ENCODE measurements at regions not wholly inside any gene's neighbourhood (a gene's known extent, or its start where the extent isn't known, plus 50 kb on each side); places are given as distances from the start of the nearest gene placed in this dataset.

GRCh38 chr2:224312741-224313140 is 89.2 kb downstream of the FAM124B start:
- Histone ChIP-seq H3K9me3 (no peaks in the 10 kb centered on the region), H3K27ac (no peak overlapping the region), H3K36me3 (no peaks in the 10 kb centered on the region), H3K27me3 (no peaks in the 10 kb centered on the region), H3K4me1 (no peaks in the 10 kb centered on the region), H3K4me3 (no peak overlapping the region)
- TF ChIP-seq EP300 (IDR thresholded peaks at IDR 0.05) (no peak), CTCF (IDR thresholded peaks at IDR 0.05) (no peak), POLR2AphosphoS5 (IDR thresholded peaks at IDR 0.05) (no peak), POLR2A (IDR thresholded peaks at IDR 0.05) (no peak)
- WGBS, 2 donors (ENCODE audit: low coverage in 1 of 2), result 74% methylated on average over 3 of the region's 3 CpGs; no CpG with 5 or more reads in 1 of the 2 donors
- ATAC-seq, result no peak

GRCh38 chr2:224310943-224311625 is 90.8 kb downstream of the FAM124B start:
- TF ChIP-seq POLR2A (IDR thresholded peaks at IDR 0.05), result no peak
- Histone ChIP-seq H3K9me3 (no peaks in the 10 kb centered on the region), H3K27me3 (no peaks in the 10 kb centered on the region), H3K4me3 (no peak overlapping the region), H3K27ac (no peak overlapping the region), H3K36me3 (no peaks in the 10 kb centered on the region), H3K4me1 (no peaks in the 10 kb centered on the region)
- WGBS, 2 donors (ENCODE audit: low coverage in 1 of 2), result 75 to 76% methylated on average over 7 to 8 of the region's 8 CpGs
- ATAC-seq, result no peak

GRCh38 chr2:224309176-224309575 is 92.7 kb downstream of the FAM124B start:
- Histone ChIP-seq H3K4me3 (no peak overlapping the region), H3K27me3 (no peaks in the 10 kb centered on the region), H3K4me1 (no peaks in the 10 kb centered on the region), H3K27ac (no peak overlapping the region), H3K9me3 (no peaks in the 10 kb centered on the region), H3K36me3 (no peaks in the 10 kb centered on the region)
- TF ChIP-seq POLR2A (IDR thresholded peaks at IDR 0.05) (no peak), POLR2AphosphoS5 (IDR thresholded peaks at IDR 0.05) (no peak), EP300 (IDR thresholded peaks at IDR 0.05) (no peak), CTCF (IDR thresholded peaks at IDR 0.05) (no peak)
- ATAC-seq, result no peak
- 67 to 81% methylated on average over 4 of the region's 4 CpGs for WGBS, 2 donors (ENCODE audit: low coverage in 1 of 2)

GRCh38 chr2:224308272-224308911 is 93.5 kb downstream of the FAM124B start:
- H3K9me3 ChIP-seq, result no peaks in the 10 kb centered on the region
- no peaks in the 10 kb centered on the region for H3K27me3 ChIP-seq
- ATAC-seq, result no peak
- no peak overlapping the region for H3K27ac ChIP-seq
- H3K36me3 ChIP-seq, result no peaks in the 10 kb centered on the region
- TF ChIP-seq CTCF (IDR thresholded peaks at IDR 0.05), result no peak
- TF ChIP-seq POLR2A (IDR thresholded peaks at IDR 0.05), result no peak
- no peak for TF ChIP-seq POLR2AphosphoS5 (IDR thresholded peaks at IDR 0.05)
- TF ChIP-seq EP300 (IDR thresholded peaks at IDR 0.05), result no peak
- H3K4me1 ChIP-seq, result no peaks in the 10 kb centered on the region
- no peak overlapping the region for H3K4me3 ChIP-seq
- 21 to 46% methylated on average over 2 of the region's 2 CpGs for WGBS, 2 donors (ENCODE audit: low coverage in 1 of 2)

- WGBS, 2 donors (ENCODE audit: low coverage in 1 of 2), result 78 to 85% methylated on average over 7 to 8 of the region's 8 CpGs
- ATAC-seq, result no peak
- TF ChIP-seq POLR2A (IDR thresholded peaks at IDR 0.05) (no peak), EP300 (IDR thresholded peaks at IDR 0.05) (no peak), POLR2AphosphoS5 (IDR thresholded peaks at IDR 0.05) (no peak)
- H3K27ac ChIP-seq, result no peak overlapping the region
- H3K9me3 ChIP-seq, result no peaks in the 10 kb centered on the region
- H3K27me3 ChIP-seq, result no peaks in the 10 kb centered on the region
- no peak overlapping the region for H3K4me3 ChIP-seq
- no peaks in the 10 kb centered on the region for H3K4me1 ChIP-seq
- H3K36me3 ChIP-seq, result no peaks in the 10 kb centered on the region
Observed at GRCh38 chr2:224302952-224303351, 99.0 kb downstream of the FAM124B start.

- Histone ChIP-seq H3K4me1 (no peaks in the 10 kb centered on the region), H3K27ac (no peak overlapping the region), H3K36me3 (no peaks in the 10 kb centered on the region), H3K27me3 (no peaks in the 10 kb centered on the region), H3K9me3 (no peaks in the 10 kb centered on the region), H3K4me3 (no peak overlapping the region)
- 58 to 68% methylated on average over 5 to 6 of the region's 6 CpGs for whole genome bisulfite sequencing, 2 donors (ENCODE audit: low coverage in 1 of 2)
- TF ChIP-seq EP300 (IDR thresholded peaks at IDR 0.05) (no peak), POLR2AphosphoS5 (IDR thresholded peaks at IDR 0.05) (no peak), POLR2A (IDR thresholded peaks at IDR 0.05) (no peak), CTCF (IDR thresholded peaks at IDR 0.05) (no peak)
- ATAC-seq, result no peak
Observed at GRCh38 chr2:224293976-224294375, 107.9 kb downstream of the FAM124B start.

All from gastroesophageal sphincter (tissue), 4 donors.